ENCODE measurements at regions not wholly inside any gene's neighbourhood (a gene's known extent, or its start where the extent isn't known, plus 50 kb on each side); places are given as distances from the start of the nearest gene placed in this dataset.
"Not testable (repeated sequence)": the region's sequence is repeated elsewhere in the genome, so short reads cannot be mapped to it uniquely, and the experiment has no call there.

GRCh38 chrX:115702982-115703381 lies 142.0 kb downstream of the PLS3 start:
- Mint-ChIP-seq H3K4me3 (no peak overlapping the region), H3K36me3 (ENCODE audit: insufficient read depth) (no peaks in the 10 kb centered on the region), H3K4me1 (ENCODE audit: low read depth) (no peaks in the 10 kb centered on the region), H3K9me3 (no peaks in the 10 kb centered on the region), H3K27me3 (ENCODE audit: low read depth) (no peaks in the 10 kb centered on the region)
- ATAC-seq: no peak
- no peak for DNase-seq

GRCh38 chrX:115709039-115709438 lies 148.1 kb downstream of the PLS3 start:
- Mint-ChIP-seq H3K4me3 (no peak overlapping the region), H3K36me3 (ENCODE audit: insufficient read depth) (no peaks in the 10 kb centered on the region), H3K4me1 (ENCODE audit: low read depth) (no peaks in the 10 kb centered on the region), H3K27me3 (ENCODE audit: low read depth) (no peaks in the 10 kb centered on the region), H3K9me3 (no peaks in the 10 kb centered on the region)
- ATAC-seq: no peak
- no peak for DNase-seq

- H3K4me1 Mint-ChIP-seq (ENCODE audit: low read depth): no peaks in the 10 kb centered on the region
- no peak for ATAC-seq
- H3K4me3 Mint-ChIP-seq: no peak overlapping the region
- DNase-seq: no peak
- no peaks in the 10 kb centered on the region for H3K9me3 Mint-ChIP-seq
- H3K36me3 Mint-ChIP-seq (ENCODE audit: insufficient read depth): no peaks in the 10 kb centered on the region
- no peaks in the 10 kb centered on the region for H3K27me3 Mint-ChIP-seq (ENCODE audit: low read depth)
Observed at GRCh38 chrX:115712484-115712883, 151.5 kb downstream of the PLS3 start.

DNA sequence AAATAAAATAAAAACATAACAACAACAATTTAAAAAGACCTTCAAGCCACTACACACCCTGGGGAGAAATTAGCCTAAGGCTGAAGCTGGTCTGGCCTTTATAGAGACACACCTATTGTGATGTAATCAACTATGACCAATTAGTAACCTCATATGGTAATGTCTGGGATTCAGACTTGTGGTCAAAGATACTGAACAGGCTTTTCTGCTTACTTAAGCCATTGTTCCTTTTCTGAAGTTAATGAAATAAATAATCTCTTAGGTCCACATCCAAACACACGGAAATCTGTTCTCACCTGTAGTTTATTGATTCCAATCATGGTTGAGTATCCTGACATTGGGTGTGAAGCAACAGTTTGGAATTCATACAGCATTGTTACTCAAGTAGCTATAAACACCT lies 152.5 kb downstream of the PLS3 start:
- no peaks in the 10 kb centered on the region for H3K27me3 Mint-ChIP-seq (ENCODE audit: low read depth)
- ATAC-seq (no peak), DNase-seq (no peak)
- no peaks in the 10 kb centered on the region for H3K36me3 Mint-ChIP-seq (ENCODE audit: insufficient read depth)
- H3K4me1 Mint-ChIP-seq (ENCODE audit: low read depth): no peaks in the 10 kb centered on the region
- no peak overlapping the region for H3K4me3 Mint-ChIP-seq
- H3K9me3 Mint-ChIP-seq: no peaks in the 10 kb centered on the region

- DNase-seq: no peak
- no peaks in the 10 kb centered on the region for H3K9me3 Mint-ChIP-seq
- H3K4me1 Mint-ChIP-seq (ENCODE audit: low read depth): no peaks in the 10 kb centered on the region
- H3K36me3 Mint-ChIP-seq (ENCODE audit: insufficient read depth): no peaks in the 10 kb centered on the region
- H3K4me3 Mint-ChIP-seq: no peak overlapping the region
- ATAC-seq: no peak
- no peaks in the 10 kb centered on the region for H3K27me3 Mint-ChIP-seq (ENCODE audit: low read depth)
Observed at GRCh38 chrX:115719171-115719570, 158.2 kb downstream of the PLS3 start.

- not testable (repeated sequence) for H3K4me3 Mint-ChIP-seq; DNase-seq; H3K4me1 Mint-ChIP-seq (ENCODE audit: low read depth); H3K27me3 Mint-ChIP-seq (ENCODE audit: low read depth); ATAC-seq; H3K36me3 Mint-ChIP-seq (ENCODE audit: insufficient read depth); H3K9me3 Mint-ChIP-seq
Observed at GRCh38 chrX:115722724-115723433, 161.9 kb downstream of the PLS3 start.

- H3K4me3 Mint-ChIP-seq; DNase-seq; H3K27me3 Mint-ChIP-seq (ENCODE audit: low read depth); H3K4me1 Mint-ChIP-seq (ENCODE audit: low read depth); ATAC-seq; H3K36me3 Mint-ChIP-seq (ENCODE audit: insufficient read depth); H3K9me3 Mint-ChIP-seq: not testable (repeated sequence)
Observed at GRCh38 chrX:115725370-115725769, 164.4 kb downstream of the PLS3 start.

DNA sequence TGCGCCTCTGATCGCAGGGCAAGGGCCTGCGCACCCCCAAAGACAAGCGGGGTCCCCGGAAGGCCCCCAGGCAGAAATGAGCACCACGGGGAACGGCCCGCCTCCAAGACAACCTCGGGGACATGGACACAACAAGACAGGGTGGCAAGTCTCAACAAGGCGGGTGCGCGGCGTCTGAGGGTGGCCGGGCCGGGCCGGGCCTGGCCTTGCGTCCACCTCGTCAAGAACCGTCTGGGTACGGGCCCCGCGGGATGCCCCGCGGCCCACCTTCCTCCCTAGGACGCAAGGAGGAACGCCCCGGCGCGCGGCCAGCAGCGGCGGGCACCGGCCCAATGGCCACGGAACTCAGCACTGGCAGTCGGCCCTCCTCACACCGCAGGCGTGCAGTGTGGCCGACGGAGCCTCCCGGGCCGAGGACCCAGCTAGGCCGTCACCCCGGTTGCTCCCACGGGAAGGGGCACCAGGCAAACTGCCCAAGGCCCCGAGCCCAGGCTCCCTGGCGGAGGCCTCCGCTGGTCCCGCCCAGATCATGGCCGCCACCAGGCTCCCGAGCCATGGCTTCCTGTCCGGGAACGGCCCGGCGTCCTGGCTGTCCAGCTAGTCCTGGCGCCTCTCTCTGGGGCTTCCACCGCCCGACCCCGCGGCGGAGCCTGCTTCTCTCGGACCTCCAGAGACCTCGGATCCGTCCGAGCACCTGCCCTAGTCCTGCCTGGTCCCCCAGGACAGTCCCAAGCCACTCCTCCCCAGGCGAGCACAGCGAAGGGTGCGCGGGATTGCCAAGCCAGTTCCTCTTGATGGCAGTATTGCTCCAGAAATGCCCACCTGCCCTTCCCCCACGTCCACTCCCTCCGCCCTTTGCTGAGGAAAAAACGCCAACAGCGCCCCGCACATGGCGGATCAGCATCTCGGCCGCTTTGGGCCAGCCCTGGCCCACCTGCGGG lies 167.1 kb downstream of the PLS3 start:
- not testable (repeated sequence) for H3K4me1 Mint-ChIP-seq (ENCODE audit: low read depth); H3K4me3 Mint-ChIP-seq; H3K27me3 Mint-ChIP-seq (ENCODE audit: low read depth); H3K9me3 Mint-ChIP-seq; H3K36me3 Mint-ChIP-seq (ENCODE audit: insufficient read depth)
- peak in 1 of 2 donors; percentile 82 for ATAC-seq
- DNase-seq: peak; percentile 33

- not testable (repeated sequence) for H3K4me1 Mint-ChIP-seq (ENCODE audit: low read depth)
Observed at GRCh38 chrX:115732530-115732929, 171.6 kb downstream of the PLS3 start.

DNA sequence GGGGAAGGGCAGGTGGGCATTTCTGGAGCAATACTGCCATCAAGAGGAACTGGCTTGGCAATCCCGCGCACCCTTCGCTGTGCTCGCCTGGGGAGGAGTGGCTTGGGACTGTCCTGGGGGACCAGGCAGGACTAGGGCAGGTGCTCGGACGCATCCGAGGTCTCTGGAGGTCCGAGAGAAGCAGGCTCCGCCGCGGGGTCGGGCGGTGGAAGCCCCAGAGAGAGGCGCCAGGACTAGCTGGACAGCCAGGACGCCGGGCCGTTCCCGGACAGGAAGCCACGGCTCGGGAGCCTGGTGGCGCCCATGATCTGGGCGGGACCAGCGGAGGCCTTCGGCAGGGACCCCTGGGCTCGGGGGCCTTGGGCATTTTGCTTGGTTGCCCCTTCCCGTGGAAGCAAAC lies 174.3 kb downstream of the PLS3 start:
- H3K36me3 Mint-ChIP-seq (ENCODE audit: insufficient read depth); DNase-seq; H3K9me3 Mint-ChIP-seq; H3K27me3 Mint-ChIP-seq (ENCODE audit: low read depth); ATAC-seq; H3K4me1 Mint-ChIP-seq (ENCODE audit: low read depth); H3K4me3 Mint-ChIP-seq: not testable (repeated sequence)

More at GRCh38 chrX:115732530-115732929, 171.6 kb downstream of the PLS3 start:
- not testable (repeated sequence) for H3K27me3 Mint-ChIP-seq (ENCODE audit: low read depth); H3K36me3 Mint-ChIP-seq (ENCODE audit: insufficient read depth); H3K9me3 Mint-ChIP-seq; ATAC-seq; H3K4me3 Mint-ChIP-seq; DNase-seq
